Inflammatory macrophage treated with lipopolysaccharide for 1 hour (primary cell): ENCODE measurements at regions not wholly inside any gene's neighbourhood (a gene's known extent, or its start where the extent isn't known, plus 50 kb on each side); places are given as distances from the start of the nearest gene placed in this dataset.
"Not testable (repeated sequence)": the region's sequence is repeated elsewhere in the genome, so short reads cannot be mapped to it uniquely, and the experiment has no call there.

ENCODE experiments used
- DNase-seq, 2 donors: peaks; one replicate each; pipeline ENCODE4 v3.0.0-alpha.2; 2020 to 2022

DNA sequence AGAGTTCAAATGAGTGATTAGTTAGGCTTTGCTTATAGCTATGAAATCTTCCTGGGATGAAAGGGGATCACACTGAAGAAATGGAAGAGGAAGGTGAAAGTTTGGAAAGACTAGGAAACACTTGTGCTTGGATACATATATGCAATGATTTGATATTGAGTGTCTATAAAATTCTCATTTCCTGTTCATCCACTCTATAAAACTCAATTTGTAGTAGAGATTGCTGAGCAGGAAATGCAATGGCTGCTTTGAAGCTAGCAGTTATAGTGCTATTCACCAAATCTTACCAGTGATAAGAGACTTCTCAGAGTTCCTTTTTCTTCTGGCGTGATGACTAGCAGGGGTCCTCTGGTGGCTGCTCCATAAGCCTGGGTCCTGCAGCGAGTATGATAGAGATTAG lies 128.1 kb upstream of the HPF1 start:
- no peak for DNase-seq

DNA sequence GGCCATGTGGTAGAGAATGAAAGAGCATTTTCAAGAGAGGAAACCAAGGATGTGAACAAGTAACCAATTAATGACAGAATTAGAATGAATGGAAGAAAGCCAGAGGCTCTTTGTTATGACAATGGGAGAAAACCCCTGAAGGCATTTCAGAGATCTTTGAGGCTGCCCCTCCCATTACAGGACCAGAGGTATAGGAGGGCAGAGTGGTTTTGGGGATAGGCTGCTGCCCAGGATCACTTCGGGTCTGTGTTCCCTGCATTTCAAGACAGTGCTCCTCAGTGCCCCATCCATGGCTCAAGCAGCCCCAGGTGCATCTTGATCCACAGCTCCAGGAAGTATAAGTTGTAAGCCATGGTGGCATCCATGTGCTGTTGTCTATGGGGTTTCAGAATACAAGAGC lies 124.0 kb upstream of the HPF1 start:
- DNase-seq, result no peak

DNA sequence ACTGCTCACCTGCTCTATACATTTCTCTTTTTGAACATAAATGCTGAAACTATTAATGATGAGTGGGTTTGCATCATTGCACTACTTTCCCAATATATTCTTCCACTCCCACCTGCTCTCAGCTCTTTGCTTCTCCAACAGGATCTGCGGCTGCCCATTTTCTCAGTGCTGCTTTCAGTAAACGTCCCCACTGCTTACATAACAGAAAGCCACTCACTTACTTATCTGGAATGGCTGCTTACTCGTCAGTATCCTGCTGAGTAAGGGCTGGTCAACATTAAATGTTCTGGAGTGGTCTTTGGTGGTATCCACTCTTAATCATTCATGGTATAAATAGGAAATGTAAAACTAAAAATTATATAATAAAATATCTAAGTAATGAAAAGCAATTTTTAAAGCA lies 112.8 kb upstream of the HPF1 start:
- DNase-seq, result no peak

DNA sequence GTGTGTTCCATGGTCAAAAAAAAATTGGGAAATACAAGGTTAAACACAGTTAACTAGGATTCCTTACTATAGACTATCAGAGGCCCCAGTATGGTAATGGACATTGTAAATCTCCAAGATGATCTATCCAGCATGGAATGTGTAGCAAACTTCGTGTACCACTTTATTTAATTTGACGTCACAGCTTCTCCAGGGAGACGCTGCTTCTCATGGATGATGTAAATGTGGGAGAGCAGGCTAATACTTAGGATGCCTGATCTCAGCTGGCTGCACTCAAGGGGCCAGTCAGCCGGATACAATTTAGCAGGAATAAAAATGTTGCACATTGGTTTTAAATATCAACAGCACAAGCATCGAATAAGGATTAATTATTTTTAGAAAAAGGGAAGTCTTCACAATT lies 111.7 kb upstream of the HPF1 start:
- DNase-seq, result no peak

DNA sequence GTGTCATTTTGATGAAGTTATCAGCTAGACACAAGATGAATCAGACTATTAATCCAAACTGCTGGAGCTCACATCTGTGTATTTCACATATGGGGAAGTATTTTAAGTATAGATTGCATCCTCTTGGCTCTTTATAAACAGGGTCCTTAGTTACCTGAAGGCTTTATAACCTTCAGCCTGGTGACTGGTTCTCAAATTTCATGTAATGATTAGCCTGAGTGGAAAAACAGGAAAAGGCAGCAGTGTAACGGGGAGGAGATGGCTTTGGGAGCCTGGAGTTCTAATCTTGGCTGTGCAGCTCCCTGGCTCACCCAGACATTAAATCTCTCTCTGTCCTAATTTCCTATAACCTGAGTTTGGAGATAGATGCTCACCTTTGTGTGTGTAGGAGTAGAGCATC lies 103.8 kb upstream of the HPF1 start:
- no peak for DNase-seq

DNA sequence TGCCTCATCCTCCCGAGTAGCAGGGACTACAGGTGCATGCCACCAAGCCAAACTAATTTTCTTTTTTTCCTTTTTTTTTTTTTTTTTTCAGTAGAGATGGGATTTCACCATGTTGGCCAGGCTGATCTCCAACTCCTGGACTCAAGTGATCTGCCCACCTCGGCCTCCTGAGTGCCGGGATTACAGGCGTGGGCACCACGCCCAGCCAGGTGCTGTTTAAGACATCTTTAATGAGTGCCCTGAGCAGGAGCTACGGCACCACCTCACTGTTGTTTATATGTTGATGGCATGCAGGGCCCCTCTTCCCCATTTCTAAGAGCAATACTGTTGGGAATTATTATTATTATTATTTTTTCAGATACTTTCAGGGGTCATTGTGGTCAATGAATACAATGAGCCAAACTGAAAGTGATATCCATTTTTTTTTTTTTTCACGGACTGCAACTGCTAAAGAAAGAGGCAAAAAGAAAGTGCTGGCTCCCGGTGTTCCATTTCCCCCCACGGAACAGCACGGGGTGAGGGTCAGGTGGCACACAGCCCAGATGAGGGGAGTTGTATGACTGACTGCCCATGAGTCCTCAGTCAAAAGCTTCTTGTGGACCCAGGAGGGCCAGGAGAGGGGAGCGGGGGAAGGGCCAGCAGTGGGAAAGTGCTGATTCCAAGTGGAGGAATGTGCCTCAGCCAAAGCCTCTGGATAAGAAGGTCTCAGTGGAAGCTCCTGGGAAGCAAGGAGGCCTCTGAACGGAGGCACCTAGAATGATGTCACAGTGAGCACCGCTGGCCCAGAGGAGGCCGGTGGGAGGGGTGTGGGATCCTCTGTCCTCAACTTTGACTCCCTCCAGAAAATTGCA lies 101.8 kb upstream of the HPF1 start:
- no peak for DNase-seq

DNA sequence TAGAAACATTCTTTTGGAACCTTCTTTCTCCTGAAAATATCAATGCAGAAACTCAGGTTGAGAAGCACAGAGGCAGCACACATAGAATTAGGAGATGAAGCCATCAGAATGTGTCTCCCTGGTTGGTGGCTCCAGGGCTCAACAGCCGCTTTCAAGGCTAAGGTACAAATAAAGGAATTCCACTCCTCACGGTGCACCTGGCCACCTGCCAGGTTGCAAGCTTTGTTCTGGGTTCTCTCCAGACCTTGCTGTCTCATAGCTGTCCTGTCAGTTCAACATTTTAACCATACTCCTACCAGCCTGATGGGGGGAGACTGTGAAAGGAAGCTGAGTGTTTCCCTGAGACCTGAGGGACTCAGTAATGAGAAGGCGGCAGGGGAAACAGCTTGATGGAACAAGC lies 96.3 kb upstream of the HPF1 start:
- DNase-seq, result no peak

DNA sequence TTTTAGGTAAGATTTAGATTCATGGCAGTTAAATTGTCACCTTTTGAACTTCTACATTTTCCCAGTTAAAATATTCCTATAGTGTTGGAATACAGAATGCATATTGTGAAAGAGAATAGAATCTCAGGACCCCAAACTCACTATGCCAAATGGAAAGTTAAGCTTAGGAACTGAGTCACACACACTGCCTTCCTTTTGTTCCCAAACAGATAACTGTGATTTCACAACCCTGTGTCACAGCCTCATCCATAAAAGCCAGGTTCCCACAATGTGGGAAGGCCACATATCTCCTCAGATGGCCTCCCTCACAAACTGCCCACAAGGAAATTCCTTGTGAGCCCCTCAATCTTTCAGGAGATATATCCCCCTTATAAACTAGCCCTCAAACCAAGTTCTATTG lies 94.7 kb upstream of the HPF1 start:
- no peak for DNase-seq

DNA sequence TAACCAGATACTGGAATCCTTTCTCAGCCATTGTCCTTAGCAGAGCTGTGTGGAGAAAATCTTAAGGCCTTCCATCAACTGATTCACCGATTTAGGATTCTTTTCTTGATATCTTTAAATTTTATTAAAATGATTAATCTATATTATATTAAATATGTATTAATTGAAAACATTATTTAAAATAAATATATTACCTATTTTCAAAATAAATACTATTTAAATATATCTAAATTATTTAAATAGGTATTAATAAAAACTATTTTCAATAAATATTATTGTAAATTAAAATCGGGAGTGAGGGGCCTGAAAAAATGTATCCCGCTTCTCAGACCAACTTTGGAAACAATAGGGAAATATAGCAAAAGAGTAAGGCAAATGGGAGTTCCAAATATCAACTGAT lies 94.0 kb upstream of the HPF1 start:
- DNase-seq, result no peak

DNA sequence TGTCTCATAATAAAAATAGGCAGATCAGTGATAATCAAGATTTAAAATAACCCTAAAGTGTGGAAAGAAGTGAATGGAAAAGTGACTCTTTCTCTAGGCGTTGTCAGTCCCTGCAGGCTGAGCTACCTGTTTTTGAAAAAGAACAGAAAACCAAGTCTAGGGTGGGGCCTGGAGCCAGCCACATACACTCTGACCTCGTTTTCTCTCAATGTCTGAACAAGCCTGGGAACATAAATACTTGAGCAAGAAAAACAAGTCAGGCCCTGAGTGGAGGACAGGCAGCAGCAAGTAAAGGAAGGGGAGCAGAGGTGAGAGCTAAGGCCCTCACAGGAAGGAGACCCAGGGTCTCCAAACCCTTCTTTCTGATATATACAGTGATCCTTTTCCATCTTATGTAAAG lies 91.7 kb upstream of the HPF1 start:
- DNase-seq, result no peak

DNA sequence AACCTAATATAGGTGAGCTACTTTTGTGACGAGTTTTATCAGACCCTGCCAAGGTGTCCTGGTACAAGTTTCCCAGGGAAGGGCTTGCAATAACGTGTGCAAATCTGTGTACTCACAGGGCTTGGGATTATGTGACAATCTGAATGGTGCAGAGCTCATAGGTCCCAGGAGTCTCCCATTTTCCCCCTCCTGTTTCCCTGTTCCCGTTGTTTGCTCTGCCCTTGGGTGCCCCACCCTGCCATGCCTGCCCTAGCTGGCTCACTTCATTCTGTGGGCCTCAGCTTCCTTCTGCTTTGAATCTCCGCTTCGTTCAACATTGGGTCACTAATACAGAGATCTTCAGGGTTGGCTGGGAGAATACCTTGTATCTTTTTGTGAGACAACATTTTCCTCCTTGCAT lies 90.3 kb upstream of the HPF1 start:
- no peak for DNase-seq

DNA sequence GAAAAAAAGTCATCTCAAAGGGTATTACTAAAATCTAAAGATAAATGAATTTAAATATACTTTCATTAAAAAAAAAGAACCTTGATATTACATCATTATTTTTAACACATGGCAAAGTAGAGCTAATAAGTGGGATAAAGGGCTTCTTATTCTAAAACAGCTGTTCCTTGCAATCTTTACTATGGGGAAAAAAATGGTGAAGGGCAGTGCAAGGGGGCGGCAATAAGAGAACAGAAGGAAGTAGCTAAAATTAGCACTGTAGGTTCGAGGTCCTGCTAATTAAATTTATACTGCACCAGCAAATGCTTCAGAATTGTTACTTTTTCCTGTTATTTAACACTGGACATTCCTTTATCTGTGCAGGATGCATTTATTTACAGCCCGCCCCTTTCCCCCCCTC lies 89.4 kb upstream of the HPF1 start:
- DNase-seq, result no peak

DNA sequence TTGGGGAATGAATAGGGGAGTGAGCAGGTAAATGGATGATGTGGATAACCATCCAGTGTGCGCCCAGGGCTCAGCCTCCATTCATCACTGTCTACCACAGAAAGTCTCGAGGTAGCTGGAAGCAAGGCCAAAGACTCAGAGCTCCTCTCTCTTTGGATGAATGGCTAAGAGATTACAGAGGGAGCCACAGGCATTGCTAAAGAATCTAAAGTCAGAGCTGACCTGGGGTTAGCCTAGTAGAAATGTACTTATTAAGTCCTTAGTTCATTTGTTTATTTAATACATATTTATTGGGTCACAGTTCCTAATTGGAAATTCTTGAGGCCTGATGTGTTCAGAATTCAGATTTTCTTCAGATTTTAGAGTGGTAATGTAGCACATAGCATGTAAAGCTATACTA lies 88.7 kb upstream of the HPF1 start:
- DNase-seq, result no peak

DNA sequence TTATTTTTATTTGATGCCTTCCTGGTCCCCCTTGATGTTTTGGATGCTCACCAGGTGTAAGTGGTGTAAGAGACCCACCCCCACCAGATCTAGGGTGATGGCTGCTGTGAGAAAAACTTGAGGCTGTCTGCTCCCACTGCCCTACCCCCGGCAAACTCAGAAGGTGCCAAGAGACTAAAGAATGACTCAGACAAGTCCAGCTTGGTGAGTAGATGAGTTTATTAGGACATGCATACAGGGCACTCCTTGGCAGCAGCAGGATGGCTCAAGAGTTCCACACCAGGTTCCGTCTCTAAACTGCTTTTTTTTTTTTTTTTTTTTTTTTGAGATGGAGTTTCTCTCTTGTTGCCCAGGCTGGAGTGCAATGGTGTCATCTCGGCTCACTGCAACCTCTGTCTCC lies 84.0 kb upstream of the HPF1 start:
- DNase-seq, result no peak

DNA sequence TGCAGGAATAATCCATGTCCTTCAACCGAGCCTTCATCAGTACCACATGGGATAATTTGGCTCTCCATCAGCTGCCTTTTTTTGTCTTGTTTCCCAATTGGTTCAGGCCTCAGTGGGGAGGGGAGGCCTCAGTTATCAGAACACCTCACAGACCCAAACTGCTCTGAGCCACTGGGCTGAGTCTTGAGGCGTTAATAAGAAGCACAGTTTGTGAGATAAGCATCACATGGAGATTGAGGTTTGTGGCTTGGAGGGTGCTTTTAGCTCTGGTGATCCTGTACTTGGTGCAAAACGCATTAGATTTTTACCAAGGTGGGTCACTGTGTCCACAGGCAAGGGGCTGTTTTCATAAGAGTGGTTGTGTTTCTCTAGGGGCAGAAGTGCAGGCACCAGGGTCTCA lies 82.8 kb upstream of the HPF1 start:
- no peak for DNase-seq

DNA sequence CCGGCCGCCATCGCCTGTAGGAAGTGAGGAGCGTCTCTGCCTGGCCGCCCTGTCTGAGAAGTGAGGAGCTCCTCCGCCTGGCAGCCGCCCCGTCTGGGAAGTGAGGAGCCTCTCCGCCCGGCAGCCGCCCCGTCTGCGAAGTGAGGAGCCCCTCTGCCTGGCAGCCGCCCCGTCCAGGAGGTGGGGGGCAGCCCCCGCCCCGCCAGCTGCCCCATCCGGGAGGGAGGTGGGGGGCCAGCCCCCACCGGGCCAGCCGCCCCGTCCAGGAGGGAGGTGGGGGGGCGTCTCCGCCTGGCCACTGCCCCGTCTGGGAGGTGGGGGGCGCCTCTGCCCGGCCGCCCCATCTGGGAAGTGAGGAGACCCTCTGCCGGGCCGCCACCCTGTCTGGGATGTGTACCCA lies 70.6 kb upstream of the HPF1 start:
- not testable (repeated sequence) for DNase-seq

DNA sequence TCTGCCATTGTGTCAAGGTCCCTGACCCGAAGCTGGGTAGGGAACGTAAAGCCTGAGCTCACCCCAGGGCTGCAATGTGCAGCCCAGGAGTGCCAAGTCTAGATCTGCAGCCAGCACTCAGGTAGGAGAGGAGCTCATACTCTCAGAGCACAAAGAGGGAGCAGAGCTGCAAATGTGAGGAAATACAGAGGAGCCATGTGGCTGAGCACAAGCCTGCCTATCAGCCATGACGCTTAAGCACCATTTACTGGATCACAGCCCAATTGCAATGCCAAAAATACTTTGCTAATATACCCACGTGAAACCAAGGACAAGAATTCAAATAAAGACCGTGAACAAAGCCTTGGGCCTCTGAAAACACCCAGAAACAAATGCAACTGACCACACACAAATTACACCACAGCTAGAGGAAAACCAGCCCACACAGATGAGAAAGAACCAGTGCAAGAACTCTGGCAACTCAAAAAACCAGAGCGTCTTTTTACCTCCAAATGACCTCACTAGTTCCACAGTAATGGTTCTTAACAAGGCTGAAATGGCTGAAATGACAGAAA lies 69.0 kb upstream of the HPF1 start:
- no peak for DNase-seq

DNA sequence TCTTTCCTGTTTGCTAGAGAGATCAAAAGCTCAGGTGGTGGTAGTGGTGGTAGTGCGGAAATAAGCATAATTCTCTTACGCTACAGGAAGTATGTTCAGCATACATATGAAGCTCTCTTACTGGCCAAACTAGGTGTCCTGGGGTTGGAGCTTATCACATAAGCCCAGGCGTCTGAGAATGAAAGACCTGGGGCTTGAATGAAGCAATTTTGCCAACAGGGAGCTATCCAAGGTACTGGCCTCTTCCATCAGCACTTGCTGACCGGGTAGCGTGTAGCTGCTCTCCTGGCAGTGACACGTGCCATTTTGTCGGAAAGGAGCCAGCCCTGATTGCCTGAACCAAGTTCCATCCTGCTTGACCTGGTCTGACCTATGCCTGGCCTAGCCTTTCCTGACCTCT lies 65.9 kb upstream of the HPF1 start:
- DNase-seq, result peak; percentile 7 to 20

DNA sequence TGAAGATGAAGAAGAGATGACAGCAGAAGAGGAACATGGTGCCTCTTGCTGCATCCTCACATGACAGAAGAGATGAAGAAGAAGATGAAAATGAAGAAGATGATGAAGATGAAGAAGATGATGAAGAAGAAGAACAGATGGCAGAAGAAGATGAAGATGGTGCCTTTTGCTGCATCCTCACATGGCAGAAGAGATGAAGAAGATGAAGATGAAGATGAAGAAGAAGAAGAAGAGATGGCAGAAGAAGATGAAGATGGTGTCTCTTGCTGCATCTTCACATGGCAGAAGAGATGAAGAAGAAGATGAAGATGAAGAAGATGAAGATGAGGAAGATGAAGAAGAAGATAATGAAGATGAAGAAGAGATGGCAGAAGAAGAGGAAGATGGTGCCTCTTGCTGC lies 63.7 kb upstream of the HPF1 start:
- no peak for DNase-seq

DNA sequence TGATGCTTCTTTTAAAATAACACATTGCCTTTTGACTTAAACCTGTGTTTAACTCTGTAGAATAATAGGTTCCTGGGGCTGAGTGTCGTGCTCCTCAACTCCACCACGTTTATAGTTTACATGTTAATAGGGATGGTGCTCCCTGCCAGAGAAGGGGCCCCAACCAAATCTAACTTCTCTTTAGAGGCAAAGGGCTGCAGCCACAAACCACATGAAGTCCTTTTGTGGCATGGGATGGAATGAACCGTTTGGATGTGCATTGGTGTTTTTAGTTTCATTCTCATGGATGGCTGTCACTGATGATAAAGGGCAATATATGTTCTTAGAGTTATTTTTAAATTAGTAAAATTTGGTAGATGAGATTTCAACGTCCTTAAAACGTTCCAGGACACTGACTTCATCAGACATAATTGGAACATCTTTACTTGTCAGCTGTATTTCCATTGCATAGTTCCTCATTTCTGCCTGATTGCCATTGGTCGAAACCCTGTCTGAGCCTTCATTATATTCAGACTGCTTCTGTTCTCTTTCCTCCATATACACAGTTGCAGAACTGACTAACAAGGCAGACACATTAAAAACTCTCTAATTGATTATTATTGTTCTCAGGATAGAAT lies 60.4 kb upstream of the HPF1 start:
- DNase-seq, result no peak

DNA sequence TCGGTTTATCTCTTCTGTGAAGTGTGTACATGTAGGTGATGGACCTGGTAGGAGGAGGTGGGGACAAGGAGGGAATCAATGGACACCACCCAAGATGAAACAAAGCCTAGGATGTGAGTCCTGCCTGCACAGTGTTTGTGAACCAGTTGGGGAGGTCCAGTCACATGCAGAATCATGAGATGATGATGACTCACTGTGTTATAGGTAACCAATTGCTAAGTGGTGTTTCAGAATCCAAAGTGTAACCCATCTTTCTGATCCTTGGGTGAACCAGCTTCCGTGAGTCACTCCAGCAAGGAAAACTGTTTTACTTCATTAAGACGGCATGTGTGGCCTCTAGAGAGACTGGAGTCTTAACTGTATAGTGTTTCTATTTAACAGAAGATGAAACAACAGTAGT lies 57.9 kb upstream of the HPF1 start:
- no peak for DNase-seq

DNA sequence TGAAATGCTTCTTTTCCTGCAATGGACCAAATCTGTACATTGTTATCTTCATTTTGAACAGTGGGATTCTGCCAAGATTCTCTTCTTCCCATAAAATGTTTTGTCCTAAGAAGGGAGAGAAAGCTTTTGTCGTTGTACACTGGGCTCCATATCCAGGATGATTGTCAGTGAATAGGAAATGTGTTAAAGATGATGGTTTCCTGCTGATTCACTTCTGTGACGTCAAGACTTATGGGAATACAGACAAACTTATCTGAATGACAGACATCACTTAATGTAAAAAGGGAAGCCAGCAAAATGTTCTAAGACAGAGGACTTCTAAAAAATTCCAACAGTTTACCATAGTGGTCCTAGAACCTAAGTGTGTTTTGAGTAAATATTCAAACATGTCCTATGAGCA lies 53.7 kb upstream of the HPF1 start:
- no peak for DNase-seq

DNA sequence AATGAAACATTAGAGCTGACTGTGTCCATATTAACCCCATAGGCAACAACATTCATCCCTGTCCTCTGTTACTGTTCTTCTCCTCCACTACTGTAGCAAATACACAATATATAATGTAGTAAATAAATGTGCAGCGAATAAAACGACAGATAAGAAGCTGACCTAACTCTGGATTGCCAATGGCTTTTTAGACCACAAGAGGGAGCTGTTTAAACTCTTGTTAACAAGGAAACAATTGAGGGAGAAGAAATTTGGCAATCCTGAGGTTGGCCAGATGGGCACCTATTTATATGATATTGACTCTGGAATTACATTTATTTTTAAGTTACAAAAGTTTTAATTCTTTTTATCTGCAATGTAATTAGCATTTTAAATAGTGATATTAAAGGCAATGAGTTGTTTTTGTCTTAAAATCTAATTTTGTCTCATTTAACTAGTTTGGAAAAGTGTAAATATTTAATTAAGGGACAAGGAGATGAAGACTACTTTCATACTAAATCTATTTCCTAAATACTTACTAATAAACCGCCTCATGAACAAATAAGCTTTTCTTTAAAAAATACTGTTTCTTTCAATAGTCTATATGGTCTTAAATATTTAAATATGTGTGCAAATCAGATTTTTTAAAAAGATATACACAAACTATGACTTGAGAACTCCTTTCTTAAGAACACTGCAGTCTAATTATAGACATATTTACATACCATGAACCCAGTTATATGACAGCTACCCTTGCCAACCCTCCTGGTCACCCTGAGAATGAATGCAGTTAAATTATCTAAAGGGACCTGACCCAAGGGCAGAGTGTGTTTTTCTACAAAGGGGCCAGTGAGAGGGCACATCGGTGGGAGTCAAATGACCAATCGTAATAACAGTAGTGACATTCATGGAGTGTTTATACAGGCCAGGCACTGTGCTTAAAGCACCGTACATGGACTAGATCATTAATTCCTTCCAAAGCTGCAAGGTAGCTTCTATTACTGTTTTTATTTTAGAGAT lies 52.9 kb upstream of the HPF1 start:
- DNase-seq, result peak; percentile 59 to 92
